ENCODE measurements at regions not wholly inside any gene's neighbourhood (a gene's known extent, or its start where the extent isn't known, plus 50 kb on each side); places are given as distances from the start of the nearest gene placed in this dataset.

DNA sequence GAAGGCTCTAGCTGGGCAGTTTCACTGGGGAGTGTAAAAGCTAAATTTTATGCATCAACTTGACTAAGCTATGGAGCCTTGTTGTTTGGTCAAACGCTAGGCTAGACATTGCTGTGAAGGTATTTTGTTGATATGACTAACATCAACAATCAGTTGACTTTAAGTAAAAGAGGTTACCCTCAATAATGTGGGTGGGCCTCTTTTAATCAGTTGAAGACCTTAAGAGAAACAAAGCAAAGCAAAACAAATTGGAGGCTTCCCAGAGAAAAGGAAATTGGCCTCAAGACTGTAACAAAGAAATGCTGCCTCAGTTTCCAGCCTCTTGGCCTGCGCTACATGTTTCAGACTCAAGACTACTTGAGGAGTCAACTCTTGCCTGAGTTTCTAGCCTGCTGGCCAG, 50.0 kb upstream of the TSC22D1 start:
- TF ChIP-seq, protein P1, sequence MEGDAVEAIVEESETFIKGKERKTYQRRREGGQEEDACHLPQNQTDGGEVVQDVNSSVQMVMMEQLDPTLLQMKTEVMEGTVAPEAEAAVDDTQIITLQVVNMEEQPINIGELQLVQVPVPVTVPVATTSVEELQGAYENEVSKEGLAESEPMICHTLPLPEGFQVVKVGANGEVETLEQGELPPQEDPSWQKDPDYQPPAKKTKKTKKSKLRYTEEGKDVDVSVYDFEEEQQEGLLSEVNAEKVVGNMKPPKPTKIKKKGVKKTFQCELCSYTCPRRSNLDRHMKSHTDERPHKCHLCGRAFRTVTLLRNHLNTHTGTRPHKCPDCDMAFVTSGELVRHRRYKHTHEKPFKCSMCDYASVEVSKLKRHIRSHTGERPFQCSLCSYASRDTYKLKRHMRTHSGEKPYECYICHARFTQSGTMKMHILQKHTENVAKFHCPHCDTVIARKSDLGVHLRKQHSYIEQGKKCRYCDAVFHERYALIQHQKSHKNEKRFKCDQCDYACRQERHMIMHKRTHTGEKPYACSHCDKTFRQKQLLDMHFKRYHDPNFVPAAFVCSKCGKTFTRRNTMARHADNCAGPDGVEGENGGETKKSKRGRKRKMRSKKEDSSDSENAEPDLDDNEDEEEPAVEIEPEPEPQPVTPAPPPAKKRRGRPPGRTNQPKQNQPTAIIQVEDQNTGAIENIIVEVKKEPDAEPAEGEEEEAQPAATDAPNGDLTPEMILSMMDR (IDR thresholded peaks at IDR 0.05 in 2 of 3, conservative IDR thresholded peaks at IDR 0.05 in 1 of 3; ENCODE audit: borderline replicate concordance in 1 of 3, insufficient read depth in 1 of 3, low read depth in 2 of 3, low read length in 2 of 3) = no peak
- TF ChIP-seq, protein P2, sequence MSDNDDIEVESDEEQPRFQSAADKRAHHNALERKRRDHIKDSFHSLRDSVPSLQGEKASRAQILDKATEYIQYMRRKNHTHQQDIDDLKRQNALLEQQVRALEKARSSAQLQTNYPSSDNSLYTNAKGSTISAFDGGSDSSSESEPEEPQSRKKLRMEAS (IDR thresholded peaks at IDR 0.05) = no peak
- TF ChIP-seq POLR2AphosphoS5 (IDR thresholded peaks at IDR 0.05; ENCODE audit: low read depth, low read length) (no peak), POLR2A (IDR thresholded peaks at IDR 0.05; ENCODE audit: borderline replicate concordance, extremely low read depth, insufficient read depth, insufficient read length) (no peak), EGR1 (IDR thresholded peaks at IDR 0.05; ENCODE audit: low read depth) (no peak), EZH2 (IDR thresholded peaks at IDR 0.05) (no peak), EZH2phosphoT487 (IDR thresholded peaks at IDR 0.05; ENCODE audit: borderline replicate concordance) (no peak), SIN3A (IDR thresholded peaks at IDR 0.05; ENCODE audit: low read depth) (no peak)

Data from HCT116 (cell line).